Subcutaneous abdominal adipose tissue (tissue), 5 donors: ENCODE measurements at regions not wholly inside any gene's neighbourhood (a gene's known extent, or its start where the extent isn't known, plus 50 kb on each side); places are given as distances from the start of the nearest gene placed in this dataset.

ENCODE experiments used
- H3K27ac ChIP-seq: one replicate; pipeline ENCODE4 v1.7.0; 2013; ENCODE audit warnings: low read depth, mild to moderate bottlenecking, inconsistent platforms, low read length, moderate library complexity
- H3K27me3 ChIP-seq, 5 donors: one replicate each; pipeline ENCODE4 v1.7.0; 2013; ENCODE audit warnings: low read length in 5 of 5, inconsistent platforms in 1 of 5; ENCODE audit not compliant: control insufficient read depth in 5 of 5, insufficient read depth in 4 of 5
- H3K36me3 ChIP-seq, 5 donors: one replicate each; pipeline ENCODE4 v1.7.0; 2013; ENCODE audit warnings: low read length in 5 of 5; ENCODE audit not compliant: control insufficient read depth in 5 of 5, insufficient read depth in 5 of 5
- H3K4me1 ChIP-seq, 5 donors: one replicate each; pipeline ENCODE4 v1.7.0; 2013; ENCODE audit warnings: low read length in 5 of 5, mild to moderate bottlenecking in 3 of 5, moderate library complexity in 1 of 5; ENCODE audit not compliant: control insufficient read depth in 5 of 5, insufficient read depth in 5 of 5
- H3K4me3 ChIP-seq, 5 donors: one replicate each; pipeline ENCODE4 v1.7.0; 2013; ENCODE audit warnings: low read length in 5 of 5, low read depth in 1 of 5
- H3K9ac ChIP-seq, 5 donors: one replicate each; pipeline ENCODE4 v1.7.0; 2013; ENCODE audit warnings: low read length in 5 of 5, mild to moderate bottlenecking in 4 of 5, moderate library complexity in 3 of 5
- H3K9me3 ChIP-seq, 5 donors: one replicate each; pipeline ENCODE4 v1.7.0; 2013; ENCODE audit warnings: low read length in 5 of 5; ENCODE audit not compliant: control insufficient read depth in 5 of 5
- donor health status: healthy.
- donor health status: healthy.
- donor health status: healthy.
- donor health status: healthy.
- donor health status: healthy.

- no peaks in the 10 kb centered on the region for H3K27me3 ChIP-seq
- H3K4me1 ChIP-seq = no peaks in the 10 kb centered on the region
- peaks cover 0 to 33% (median 24%) of the 10 kb centered on the region in 5 donors for H3K9me3 ChIP-seq
- no peak overlapping the region for H3K27ac ChIP-seq
- H3K9ac ChIP-seq = no peak overlapping the region
- H3K36me3 ChIP-seq = no peaks in the 10 kb centered on the region
- H3K4me3 ChIP-seq = no peak overlapping the region
These were observed 289.6 kb downstream of the EPM2A start for GRCh38 chr6:145445674-145446073.

- Histone ChIP-seq H3K4me1 (no peaks in the 10 kb centered on the region), H3K36me3 (no peaks in the 10 kb centered on the region), H3K27me3 (no peaks in the 10 kb centered on the region), H3K27ac (no peak overlapping the region), H3K4me3 (no peak overlapping the region), H3K9ac (no peak overlapping the region), H3K9me3 (peaks cover 0 to 7% (median 6%) of the 10 kb centered on the region in 5 donors)
These were observed 284.3 kb downstream of the EPM2A start for GRCh38 chr6:145451029-145451428.

GRCh38 chr6:145453376-145453775 is 281.9 kb downstream of the EPM2A start:
- no peak overlapping the region for H3K4me3 ChIP-seq
- no peaks in the 10 kb centered on the region for H3K4me1 ChIP-seq
- no peak overlapping the region for H3K9ac ChIP-seq
- H3K9me3 ChIP-seq = no peaks in the 10 kb centered on the region
- no peaks in the 10 kb centered on the region for H3K27me3 ChIP-seq
- no peaks in the 10 kb centered on the region for H3K36me3 ChIP-seq
- H3K27ac ChIP-seq = no peak overlapping the region

GRCh38 chr6:145454006-145454405 is 281.3 kb downstream of the EPM2A start:
- Histone ChIP-seq H3K4me1 (no peaks in the 10 kb centered on the region), H3K9me3 (no peaks in the 10 kb centered on the region), H3K27ac (no peak overlapping the region), H3K36me3 (no peaks in the 10 kb centered on the region), H3K4me3 (no peak overlapping the region), H3K27me3 (no peaks in the 10 kb centered on the region), H3K9ac (no peak overlapping the region)

- H3K4me1 ChIP-seq = no peaks in the 10 kb centered on the region
- no peaks in the 10 kb centered on the region for H3K9me3 ChIP-seq
- H3K27me3 ChIP-seq = no peaks in the 10 kb centered on the region
- H3K9ac ChIP-seq = no peak overlapping the region
- no peak overlapping the region for H3K27ac ChIP-seq
- H3K4me3 ChIP-seq = no peak overlapping the region
- no peaks in the 10 kb centered on the region for H3K36me3 ChIP-seq
These were observed 277.8 kb downstream of the EPM2A start for GRCh38 chr6:145457556-145457955.

- peaks cover 0 to 17% (median 10%) of the 10 kb centered on the region in 5 donors for H3K9me3 ChIP-seq
- H3K9ac ChIP-seq = no peak overlapping the region
- no peaks in the 10 kb centered on the region for H3K4me1 ChIP-seq
- H3K27me3 ChIP-seq = no peaks in the 10 kb centered on the region
- H3K36me3 ChIP-seq = no peaks in the 10 kb centered on the region
- H3K27ac ChIP-seq = no peak overlapping the region
- no peak overlapping the region for H3K4me3 ChIP-seq
These were observed 266.8 kb downstream of the EPM2A start for GRCh38 chr6:145468534-145468933.

- Histone ChIP-seq H3K9ac (no peak overlapping the region), H3K4me3 (no peak overlapping the region), H3K36me3 (no peaks in the 10 kb centered on the region), H3K27ac (no peak overlapping the region), H3K9me3 (peaks cover 0 to 17% (median 10%) of the 10 kb centered on the region in 5 donors), H3K4me1 (no peaks in the 10 kb centered on the region), H3K27me3 (no peaks in the 10 kb centered on the region)
These were observed 266.3 kb downstream of the EPM2A start for GRCh38 chr6:145469021-145469420.

- Histone ChIP-seq H3K9ac (no peak overlapping the region), H3K27me3 (no peaks in the 10 kb centered on the region), H3K27ac (no peak overlapping the region), H3K4me1 (no peaks in the 10 kb centered on the region), H3K4me3 (no peak overlapping the region), H3K9me3 (peaks cover 5 to 37% (median 29%) of the 10 kb centered on the region in 5 donors), H3K36me3 (no peaks in the 10 kb centered on the region)
These were observed 259.4 kb downstream of the EPM2A start for GRCh38 chr6:145475794-145476396.

- Histone ChIP-seq H3K36me3 (no peaks in the 10 kb centered on the region), H3K27ac (no peak overlapping the region), H3K9me3 (peaks cover 5 to 28% (median 14%) of the 10 kb centered on the region in 5 donors), H3K4me1 (no peaks in the 10 kb centered on the region), H3K27me3 (no peaks in the 10 kb centered on the region), H3K9ac (no peak overlapping the region), H3K4me3 (no peak overlapping the region)
These were observed 255.3 kb downstream of the EPM2A start for GRCh38 chr6:145480024-145480423.

- Histone ChIP-seq H3K36me3 (no peaks in the 10 kb centered on the region), H3K27me3 (no peaks in the 10 kb centered on the region), H3K4me3 (no peak overlapping the region), H3K9me3 (peaks cover 0 to 8% (median 5%) of the 10 kb centered on the region in 5 donors), H3K4me1 (no peaks in the 10 kb centered on the region), H3K9ac (no peak overlapping the region), H3K27ac (no peak overlapping the region)
These were observed 251.9 kb downstream of the EPM2A start for GRCh38 chr6:145483191-145483996.
